GM21360 (cell line): ENCODE measurements at regions not wholly inside any gene's neighbourhood (a gene's known extent, or its start where the extent isn't known, plus 50 kb on each side); places are given as distances from the start of the nearest gene placed in this dataset.
"Not testable (repeated sequence)": the region's sequence is repeated elsewhere in the genome, so short reads cannot be mapped to it uniquely, and the experiment has no call there.

Experiments used
- ATAC-seq: cut with Tn5 transposase; IDR thresholded peaks from one replicate; pipeline ENCODE4 v1.9.1; 2021; ENCODE audit warnings: mild to moderate bottlenecking, moderate library complexity; ENCODE audit not compliant: unreplicated experiment

GRCh38 chr2:131844044-131844443, 316.4 kb downstream of the CCDC74A start:
- not testable (repeated sequence) for ATAC-seq

GRCh38 chr2:131856202-131856601, 305.6 kb downstream of the ANKRD30BL start:
- not testable (repeated sequence) for ATAC-seq

GRCh38 chr2:131858197-131858596, 303.6 kb downstream of the ANKRD30BL start:
- not testable (repeated sequence) for ATAC-seq
